NCI-H446 (cell line): ENCODE measurements at regions not wholly inside any gene's neighbourhood (a gene's known extent, or its start where the extent isn't known, plus 50 kb on each side); places are given as distances from the start of the nearest gene placed in this dataset.
"Not testable (repeated sequence)": the region's sequence is repeated elsewhere in the genome, so short reads cannot be mapped to it uniquely, and the experiment has no call there.

Experiments used
- DNase-seq, 2 experiments: peaks; one replicate each; lab custom pipeline; 2025; lab: John Stamatoyannopoulos, UW

GRCh38 chr7:67301667-67302066 is 305.0 kb downstream of the TYW1 start:
- DNase-seq, result no peak

GRCh38 chr7:67302113-67303039 is 305.7 kb downstream of the TYW1 start:
- DNase-seq, result peak; percentile 95 to 97

- DNase-seq, result not testable (repeated sequence)
Observed at GRCh38 chr7:67304846-67305245, 308.2 kb downstream of the TYW1 start.

GRCh38 chr7:67306331-67306730 is 309.7 kb downstream of the TYW1 start:
- DNase-seq, result no peak

- no peak for DNase-seq
Observed at GRCh38 chr7:67309764-67310549, 313.3 kb downstream of the TYW1 start.

- DNase-seq, result no peak
Observed at GRCh38 chr7:67311901-67312300, 315.3 kb downstream of the TYW1 start.

GRCh38 chr7:67313213-67313612 is 316.6 kb downstream of the TYW1 start:
- DNase-seq, result no peak

GRCh38 chr7:67316902-67317301 is 320.3 kb downstream of the TYW1 start:
- DNase-seq, result not testable (repeated sequence)

- not testable (repeated sequence) for DNase-seq
Observed at GRCh38 chr7:67328257-67328656, 331.6 kb downstream of the TYW1 start.

- DNase-seq, result not testable (repeated sequence)
Observed at GRCh38 chr7:67335165-67335564, 338.5 kb downstream of the TYW1 start.

GRCh38 chr7:67335663-67336062 is 339.0 kb downstream of the TYW1 start:
- DNase-seq, result not testable (repeated sequence)

- DNase-seq, result not testable (repeated sequence)
Observed at GRCh38 chr7:67338545-67338944, 341.9 kb downstream of the TYW1 start.

GRCh38 chr7:67341153-67341768 is 344.6 kb downstream of the TYW1 start:
- DNase-seq, result no peak

- DNase-seq, result no peak
Observed at GRCh38 chr7:67343114-67343513, 346.5 kb downstream of the TYW1 start.

GRCh38 chr7:67343572-67343971 is 346.9 kb downstream of the TYW1 start:
- DNase-seq, result peak in 1 of 2 experiments; percentile 17

GRCh38 chr7:67344481-67345193 is 348.0 kb downstream of the TYW1 start:
- no peak for DNase-seq

GRCh38 chr7:67346126-67346525 is 349.5 kb downstream of the TYW1 start:
- DNase-seq, result no peak

- DNase-seq, result no peak
Observed at GRCh38 chr7:67346876-67347275, 350.2 kb downstream of the TYW1 start.

- no peak for DNase-seq
Observed at GRCh38 chr7:67348171-67348570, 351.5 kb downstream of the TYW1 start.

GRCh38 chr7:67357653-67358052 is 361.0 kb downstream of the TYW1 start:
- not testable (repeated sequence) for DNase-seq

- not testable (repeated sequence) for DNase-seq
Observed at GRCh38 chr7:67358316-67358715, 361.7 kb downstream of the TYW1 start.

GRCh38 chr7:67358738-67359137 is 362.1 kb downstream of the TYW1 start:
- not testable (repeated sequence) for DNase-seq
